ENCODE measurements at regions not wholly inside any gene's neighbourhood (a gene's known extent, or its start where the extent isn't known, plus 50 kb on each side); places are given as distances from the start of the nearest gene placed in this dataset.
"Not testable (repeated sequence)": the region's sequence is repeated elsewhere in the genome, so short reads cannot be mapped to it uniquely, and the experiment has no call there.

GRCh38 chr4:125262502-125262901 is 52.3 kb upstream of the FAT4 start:
- intact Hi-C loops (cut with micrococcal nuclease): no loop called here
- H3K4me3 Mint-ChIP-seq: no peak overlapping the region
- no peaks in the 10 kb centered on the region for H3K4me1 Mint-ChIP-seq (ENCODE audit: low read depth)

GRCh38 chr4:125262079-125262478 is 52.7 kb upstream of the FAT4 start:
- Mint-ChIP-seq H3K36me3 (ENCODE audit: low read depth) (no peaks in the 10 kb centered on the region), H3K4me1 (ENCODE audit: low read depth) (no peaks in the 10 kb centered on the region), H3K27me3 (no peaks in the 10 kb centered on the region), H3K27ac (no peak overlapping the region), H3K4me3 (no peak overlapping the region), H3K9me3 (no peaks in the 10 kb centered on the region)
- intact Hi-C loops (cut with micrococcal nuclease): no loop called here

More at GRCh38 chr4:125262502-125262901, 52.3 kb upstream of the FAT4 start:
- H3K27me3 Mint-ChIP-seq: no peaks in the 10 kb centered on the region
- H3K27ac Mint-ChIP-seq: no peak overlapping the region
- H3K9me3 Mint-ChIP-seq: no peaks in the 10 kb centered on the region
- no peaks in the 10 kb centered on the region for H3K36me3 Mint-ChIP-seq (ENCODE audit: low read depth)

GRCh38 chr4:125254106-125254505 is 60.6 kb upstream of the FAT4 start:
- Mint-ChIP-seq H3K4me3 (no peak overlapping the region), H3K9me3 (no peaks in the 10 kb centered on the region)
- intact Hi-C loops (cut with micrococcal nuclease): no loop called here

GRCh38 chr4:125244848-125245450 is 69.8 kb upstream of the FAT4 start:
- Mint-ChIP-seq H3K27ac (no peak overlapping the region), H3K4me1 (ENCODE audit: low read depth) (no peaks in the 10 kb centered on the region), H3K27me3 (no peaks in the 10 kb centered on the region), H3K9me3 (no peaks in the 10 kb centered on the region), H3K36me3 (ENCODE audit: low read depth) (no peaks in the 10 kb centered on the region), H3K4me3 (no peak overlapping the region)
- intact Hi-C loops (cut with micrococcal nuclease): no loop called here

More at GRCh38 chr4:125254106-125254505, 60.6 kb upstream of the FAT4 start:
- Mint-ChIP-seq H3K27ac (no peak overlapping the region), H3K4me1 (ENCODE audit: low read depth) (no peaks in the 10 kb centered on the region), H3K27me3 (no peaks in the 10 kb centered on the region), H3K36me3 (ENCODE audit: low read depth) (no peaks in the 10 kb centered on the region)

- Mint-ChIP-seq H3K27me3 (no peaks in the 10 kb centered on the region), H3K4me3 (no peak overlapping the region)
- intact Hi-C loops (cut with micrococcal nuclease): no loop called here
These were observed 70.9 kb upstream of the FAT4 start for GRCh38 chr4:125243789-125244397.

GRCh38 chr4:125235971-125236370 is 78.8 kb upstream of the FAT4 start:
- no peak overlapping the region for H3K4me3 Mint-ChIP-seq
- no peaks in the 10 kb centered on the region for H3K4me1 Mint-ChIP-seq (ENCODE audit: low read depth)
- H3K9me3 Mint-ChIP-seq: no peaks in the 10 kb centered on the region
- H3K27me3 Mint-ChIP-seq: no peaks in the 10 kb centered on the region
- no peaks in the 10 kb centered on the region for H3K36me3 Mint-ChIP-seq (ENCODE audit: low read depth)
- intact Hi-C loops (cut with micrococcal nuclease): no loop called here
- H3K27ac Mint-ChIP-seq: no peak overlapping the region

More at GRCh38 chr4:125243789-125244397, 70.9 kb upstream of the FAT4 start:
- Mint-ChIP-seq H3K36me3 (ENCODE audit: low read depth) (no peaks in the 10 kb centered on the region), H3K27ac (no peak overlapping the region), H3K4me1 (ENCODE audit: low read depth) (no peaks in the 10 kb centered on the region), H3K9me3 (no peaks in the 10 kb centered on the region)

- intact Hi-C loops (cut with micrococcal nuclease): no loop called here
- no peaks in the 10 kb centered on the region for H3K27me3 Mint-ChIP-seq
- peaks cover 8% of the 10 kb centered on the region for H3K9me3 Mint-ChIP-seq
These were observed 83.1 kb upstream of the FAT4 start for GRCh38 chr4:125231661-125232060.

GRCh38 chr4:125229596-125230058 is 85.1 kb upstream of the FAT4 start:
- Mint-ChIP-seq H3K4me1 (ENCODE audit: low read depth) (no peaks in the 10 kb centered on the region), H3K27ac (no peak overlapping the region), H3K9me3 (peaks cover 8% of the 10 kb centered on the region), H3K27me3 (no peaks in the 10 kb centered on the region), H3K4me3 (no peak overlapping the region), H3K36me3 (ENCODE audit: low read depth) (no peaks in the 10 kb centered on the region)
- intact Hi-C loops (cut with micrococcal nuclease): no loop called here

More at GRCh38 chr4:125231661-125232060, 83.1 kb upstream of the FAT4 start:
- Mint-ChIP-seq H3K4me1 (ENCODE audit: low read depth) (no peaks in the 10 kb centered on the region), H3K27ac (no peak overlapping the region), H3K36me3 (ENCODE audit: low read depth) (no peaks in the 10 kb centered on the region), H3K4me3 (no peak overlapping the region)

- Mint-ChIP-seq H3K36me3 (ENCODE audit: low read depth) (no peaks in the 10 kb centered on the region), H3K27me3 (no peaks in the 10 kb centered on the region), H3K9me3 (peaks cover 8% of the 10 kb centered on the region), H3K4me3 (no peak overlapping the region), H3K27ac (no peak overlapping the region), H3K4me1 (ENCODE audit: low read depth) (no peaks in the 10 kb centered on the region)
- intact Hi-C loops (cut with micrococcal nuclease): no loop called here
These were observed 88.9 kb upstream of the FAT4 start for GRCh38 chr4:125225806-125226205.

GRCh38 chr4:125200556-125200955 is 114.2 kb upstream of the FAT4 start:
- intact Hi-C loops (cut with micrococcal nuclease): no loop called here
- Mint-ChIP-seq H3K27ac (no peak overlapping the region), H3K9me3 (no peaks in the 10 kb centered on the region), H3K27me3 (no peaks in the 10 kb centered on the region), H3K36me3 (ENCODE audit: low read depth) (no peaks in the 10 kb centered on the region), H3K4me1 (ENCODE audit: low read depth) (no peaks in the 10 kb centered on the region), H3K4me3 (no peak overlapping the region)

GRCh38 chr4:125198916-125199315 is 115.8 kb upstream of the FAT4 start:
- intact Hi-C loops (cut with micrococcal nuclease): no loop called here

GRCh38 chr4:125191874-125192459 is 122.8 kb upstream of the FAT4 start:
- H3K27ac Mint-ChIP-seq; H3K27me3 Mint-ChIP-seq; H3K36me3 Mint-ChIP-seq (ENCODE audit: low read depth); intact Hi-C loops (cut with micrococcal nuclease); H3K4me3 Mint-ChIP-seq; H3K4me1 Mint-ChIP-seq (ENCODE audit: low read depth): not testable (repeated sequence)
- peaks cover 37% of the 10 kb centered on the region for H3K9me3 Mint-ChIP-seq

More at GRCh38 chr4:125198916-125199315, 115.8 kb upstream of the FAT4 start:
- H3K27me3 Mint-ChIP-seq: no peaks in the 10 kb centered on the region
- H3K4me3 Mint-ChIP-seq: no peak overlapping the region
- H3K9me3 Mint-ChIP-seq: no peaks in the 10 kb centered on the region
- no peaks in the 10 kb centered on the region for H3K4me1 Mint-ChIP-seq (ENCODE audit: low read depth)
- no peaks in the 10 kb centered on the region for H3K36me3 Mint-ChIP-seq (ENCODE audit: low read depth)
- H3K27ac Mint-ChIP-seq: no peak overlapping the region

GRCh38 chr4:125191232-125191631 is 123.5 kb upstream of the FAT4 start:
- intact Hi-C loops (cut with micrococcal nuclease): no loop called here
- Mint-ChIP-seq H3K27me3 (no peaks in the 10 kb centered on the region), H3K4me1 (ENCODE audit: low read depth) (no peaks in the 10 kb centered on the region), H3K4me3 (no peak overlapping the region), H3K36me3 (ENCODE audit: low read depth) (no peaks in the 10 kb centered on the region), H3K9me3 (peaks cover 37% of the 10 kb centered on the region), H3K27ac (no peak overlapping the region)

- Mint-ChIP-seq H3K27me3 (no peaks in the 10 kb centered on the region), H3K9me3 (peaks cover 29% of the 10 kb centered on the region), H3K27ac (no peak overlapping the region), H3K4me1 (ENCODE audit: low read depth) (no peaks in the 10 kb centered on the region), H3K36me3 (ENCODE audit: low read depth) (no peaks in the 10 kb centered on the region), H3K4me3 (no peak overlapping the region)
- intact Hi-C loops (cut with micrococcal nuclease): no loop called here
These were observed 127.3 kb upstream of the FAT4 start for GRCh38 chr4:125187226-125188176.

Measured in dendritic cell treated with granulocyte-macrophage colony-stimulating factor and Interleukin-4, amounts not matched to agents 40 ng/mL and 50 ng/mL, for 4 days (primary cell).